RWPE2 (cell line): ENCODE measurements at regions not wholly inside any gene's neighbourhood (a gene's known extent, or its start where the extent isn't known, plus 50 kb on each side); places are given as distances from the start of the nearest gene placed in this dataset.

Experiments used
- ATAC-seq: fragments of 200-7000 bp; cut with Tn5 transposase; 3 replicates; pipeline ENCODE4 v1.9.1; 2021; ENCODE audit warnings: low read depth
- DNase-seq: peaks from one replicate; pipeline ENCODE4 v3.0.0-alpha.2; 2020; ENCODE audit warnings: low spot score
- H3K27ac ChIP-seq: fragments of 450-650 bp; 2 replicates; pipeline ENCODE4 v1.5.1; 2017; ENCODE audit warnings: mild to moderate bottlenecking; ENCODE audit not compliant: poor library complexity, severe bottlenecking
- H3K27me3 ChIP-seq: fragments of 250-450 bp; sonication (Bioruptor Pico); 2 replicates; pipeline ENCODE4 v1.5.1; 2021; ENCODE audit warnings: mild to moderate bottlenecking, moderate library complexity; ENCODE audit not compliant: insufficient read depth, poor library complexity, severe bottlenecking
- H3K36me3 ChIP-seq: fragments of 250-450 bp; sonication (Bioruptor Pico); 2 replicates; pipeline ENCODE4 v1.5.1; 2020; ENCODE audit warnings: low read depth, mild to moderate bottlenecking, moderate library complexity
- H3K4me1 ChIP-seq: fragments of 250-450 bp; sonication (Bioruptor Pico); 2 replicates; pipeline ENCODE4 v1.5.1; 2021; ENCODE audit warnings: mild to moderate bottlenecking, moderate library complexity; ENCODE audit not compliant: insufficient read depth, poor library complexity, severe bottlenecking
- H3K4me3 ChIP-seq: fragments of 250-450 bp; sonication (Bioruptor Pico); 2 replicates; pipeline ENCODE4 v1.5.1; 2021; ENCODE audit warnings: mild to moderate bottlenecking, moderate library complexity; ENCODE audit not compliant: severe bottlenecking
- H3K9me3 ChIP-seq: fragments of 250-450 bp; sonication (Bioruptor Pico); 2 replicates; pipeline ENCODE4 v1.5.1; 2021; ENCODE audit warnings: mild to moderate bottlenecking, moderate library complexity; ENCODE audit not compliant: severe bottlenecking
- TF ChIP-seq, protein P1 (sequence below): fragments of 450-650 bp; IDR thresholded peaks from one replicate; pipeline ENCODE4 v1.5.1; 2017; ENCODE audit warnings: mild to moderate bottlenecking, moderate library complexity; ENCODE audit not compliant: poor library complexity, severe bottlenecking

DNA sequence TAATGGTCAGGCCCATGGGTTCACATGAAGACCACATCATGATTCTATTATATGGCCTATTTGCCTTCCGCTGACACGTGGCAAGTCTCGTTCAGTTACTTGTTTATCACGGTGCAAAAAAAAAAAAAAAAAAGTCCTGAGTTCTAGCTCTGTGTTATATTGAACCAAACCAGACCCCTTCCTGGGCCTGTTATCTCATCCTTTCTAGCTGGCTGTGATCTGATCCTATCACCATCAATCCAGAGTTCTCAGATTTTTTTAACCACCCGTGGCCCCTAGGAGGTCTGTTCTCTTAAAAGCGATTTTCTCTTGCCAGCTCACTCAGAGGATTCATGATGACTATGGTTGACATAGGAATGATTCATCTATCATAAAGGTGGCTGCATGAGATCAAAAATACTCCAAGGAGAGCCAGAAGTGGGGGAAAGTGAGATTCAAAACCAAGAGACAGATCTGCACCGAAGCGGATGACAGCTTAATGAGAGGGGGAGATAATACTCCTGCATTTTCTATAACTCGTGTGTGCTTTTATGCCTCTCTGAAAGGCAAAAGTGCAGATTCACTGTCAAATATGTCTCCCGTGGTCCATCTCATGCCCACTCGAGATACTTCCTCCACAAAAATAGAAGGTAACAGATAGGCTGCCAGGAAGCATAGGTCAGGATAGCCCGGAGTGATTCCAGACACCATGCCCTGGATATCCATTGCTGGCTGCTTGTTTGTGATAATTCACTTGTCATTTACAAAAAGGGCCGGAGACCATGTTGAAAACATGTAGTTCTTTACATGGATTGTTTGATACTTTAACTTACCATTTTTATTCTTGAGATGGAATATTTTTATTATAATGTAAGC is 505.7 kb upstream of the KLHL29 start:
- Histone ChIP-seq H3K27ac (no peak overlapping the region), H3K27me3 (no peaks in the 10 kb centered on the region), H3K4me3 (no peak overlapping the region), H3K4me1 (no peaks in the 10 kb centered on the region), H3K36me3 (no peaks in the 10 kb centered on the region), H3K9me3 (no peaks in the 10 kb centered on the region)
- ATAC-seq (no peak), DNase-seq (no peak)
- TF ChIP-seq, protein P1, sequence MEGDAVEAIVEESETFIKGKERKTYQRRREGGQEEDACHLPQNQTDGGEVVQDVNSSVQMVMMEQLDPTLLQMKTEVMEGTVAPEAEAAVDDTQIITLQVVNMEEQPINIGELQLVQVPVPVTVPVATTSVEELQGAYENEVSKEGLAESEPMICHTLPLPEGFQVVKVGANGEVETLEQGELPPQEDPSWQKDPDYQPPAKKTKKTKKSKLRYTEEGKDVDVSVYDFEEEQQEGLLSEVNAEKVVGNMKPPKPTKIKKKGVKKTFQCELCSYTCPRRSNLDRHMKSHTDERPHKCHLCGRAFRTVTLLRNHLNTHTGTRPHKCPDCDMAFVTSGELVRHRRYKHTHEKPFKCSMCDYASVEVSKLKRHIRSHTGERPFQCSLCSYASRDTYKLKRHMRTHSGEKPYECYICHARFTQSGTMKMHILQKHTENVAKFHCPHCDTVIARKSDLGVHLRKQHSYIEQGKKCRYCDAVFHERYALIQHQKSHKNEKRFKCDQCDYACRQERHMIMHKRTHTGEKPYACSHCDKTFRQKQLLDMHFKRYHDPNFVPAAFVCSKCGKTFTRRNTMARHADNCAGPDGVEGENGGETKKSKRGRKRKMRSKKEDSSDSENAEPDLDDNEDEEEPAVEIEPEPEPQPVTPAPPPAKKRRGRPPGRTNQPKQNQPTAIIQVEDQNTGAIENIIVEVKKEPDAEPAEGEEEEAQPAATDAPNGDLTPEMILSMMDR: no peak

DNA sequence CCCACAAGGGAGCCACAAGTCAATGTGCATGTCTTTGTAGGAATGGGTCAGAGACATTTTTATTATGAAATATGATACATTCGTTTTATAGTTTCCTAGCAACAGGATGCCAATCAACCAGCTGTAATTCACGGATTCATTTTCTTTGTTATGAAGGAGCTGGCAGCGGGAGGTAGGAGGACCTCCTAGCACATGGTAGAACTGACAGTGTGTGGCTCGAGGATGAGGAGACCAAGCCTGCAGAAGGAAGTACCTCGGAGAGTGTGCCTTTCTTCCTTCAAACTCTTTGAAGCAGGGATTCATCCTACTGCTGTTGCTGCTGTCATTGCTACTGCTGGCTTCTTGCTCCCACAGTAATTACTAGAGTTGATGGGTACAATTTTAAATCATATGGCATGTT is 504.8 kb upstream of the KLHL29 start:
- Histone ChIP-seq H3K4me3 (no peak overlapping the region), H3K27me3 (no peaks in the 10 kb centered on the region), H3K36me3 (no peaks in the 10 kb centered on the region), H3K27ac (no peak overlapping the region), H3K9me3 (no peaks in the 10 kb centered on the region), H3K4me1 (no peaks in the 10 kb centered on the region)
- ATAC-seq: no peak
- DNase-seq: no peak
- TF ChIP-seq, protein P1: no peak

DNA sequence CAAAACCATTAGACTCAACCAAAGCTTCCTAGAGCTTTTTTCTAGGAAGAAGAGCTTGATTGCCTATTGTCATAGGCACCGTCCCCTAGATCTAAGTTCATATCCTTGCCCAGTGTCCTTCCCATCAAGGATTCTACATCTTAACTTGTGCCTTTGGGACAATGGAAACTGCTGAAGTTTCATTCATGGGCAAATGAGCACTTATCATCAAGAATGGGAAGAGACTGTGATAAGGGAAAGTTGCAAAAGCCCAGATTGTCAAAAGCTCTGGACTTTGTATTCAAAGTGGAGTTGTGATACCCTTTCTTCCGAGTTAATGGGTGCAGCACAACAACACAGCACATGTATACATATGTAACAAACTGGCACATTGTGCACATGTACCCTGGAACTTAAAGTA is 503.0 kb upstream of the KLHL29 start:
- H3K27ac ChIP-seq: no peak overlapping the region
- no peaks in the 10 kb centered on the region for H3K36me3 ChIP-seq
- H3K4me1 ChIP-seq: no peaks in the 10 kb centered on the region
- no peaks in the 10 kb centered on the region for H3K9me3 ChIP-seq
- DNase-seq (no peak), ATAC-seq (no peak)
- no peak overlapping the region for H3K4me3 ChIP-seq
- H3K27me3 ChIP-seq: no peaks in the 10 kb centered on the region
- TF ChIP-seq, protein P1: no peak

DNA sequence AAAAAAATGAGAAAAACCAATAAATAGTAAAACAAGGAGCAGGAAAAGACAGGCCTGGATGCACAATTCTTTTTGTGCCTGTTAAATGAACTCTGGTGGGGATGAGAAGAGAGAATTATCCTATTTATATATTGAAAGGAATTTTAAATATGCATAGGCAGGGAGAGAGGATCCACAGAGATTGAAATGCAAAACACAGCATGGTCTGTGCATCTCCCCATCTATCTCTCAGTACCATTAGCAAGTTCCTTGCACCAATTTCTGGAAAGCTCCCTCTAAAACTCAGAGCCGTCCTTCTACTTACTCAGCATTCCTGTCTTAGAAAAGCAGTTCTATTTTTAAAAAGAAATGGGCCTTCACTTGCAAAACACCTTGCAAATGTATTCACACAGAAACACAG is 502.3 kb upstream of the KLHL29 start:
- Histone ChIP-seq H3K4me3 (no peak overlapping the region), H3K9me3 (no peaks in the 10 kb centered on the region), H3K27me3 (no peaks in the 10 kb centered on the region), H3K36me3 (no peaks in the 10 kb centered on the region), H3K27ac (no peak overlapping the region), H3K4me1 (no peaks in the 10 kb centered on the region)
- no peak for ATAC-seq
- no peak for DNase-seq
- TF ChIP-seq, protein P1: no peak

DNA sequence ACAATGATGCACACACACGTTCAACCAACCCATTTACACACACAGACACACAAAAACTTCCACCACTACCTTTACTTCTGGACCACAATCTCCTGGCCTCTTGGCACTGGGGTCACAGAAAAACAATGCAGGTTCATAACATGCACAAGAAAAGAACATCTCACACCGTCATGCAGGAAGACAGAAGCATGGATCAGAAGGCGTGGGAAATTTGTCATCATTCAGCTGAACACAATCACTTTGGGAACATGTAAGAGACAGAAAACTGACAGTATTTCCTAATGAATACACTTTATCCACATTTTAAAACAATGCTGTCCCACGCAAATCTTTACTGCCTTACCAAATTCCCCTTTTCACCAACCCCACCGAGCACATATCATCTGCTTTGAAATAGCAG is 501.9 kb upstream of the KLHL29 start:
- TF ChIP-seq, protein P1: no peak

More for the DNA sequence above, 501.9 kb upstream of the KLHL29 start:
- H3K9me3 ChIP-seq: no peaks in the 10 kb centered on the region
- no peak overlapping the region for H3K4me3 ChIP-seq
- DNase-seq (no peak), ATAC-seq (no peak)
- no peaks in the 10 kb centered on the region for H3K36me3 ChIP-seq
- H3K27me3 ChIP-seq: no peaks in the 10 kb centered on the region
- H3K4me1 ChIP-seq: no peaks in the 10 kb centered on the region
- H3K27ac ChIP-seq: no peak overlapping the region
